Inflammatory macrophage (primary cell): ENCODE measurements at regions not wholly inside any gene's neighbourhood (a gene's known extent, or its start where the extent isn't known, plus 50 kb on each side); places are given as distances from the start of the nearest gene placed in this dataset.

Experiments used
- DNase-seq, 2 donors: peaks; one replicate each; pipeline ENCODE4 v3.0.0-alpha.2; 2020 to 2022

DNA sequence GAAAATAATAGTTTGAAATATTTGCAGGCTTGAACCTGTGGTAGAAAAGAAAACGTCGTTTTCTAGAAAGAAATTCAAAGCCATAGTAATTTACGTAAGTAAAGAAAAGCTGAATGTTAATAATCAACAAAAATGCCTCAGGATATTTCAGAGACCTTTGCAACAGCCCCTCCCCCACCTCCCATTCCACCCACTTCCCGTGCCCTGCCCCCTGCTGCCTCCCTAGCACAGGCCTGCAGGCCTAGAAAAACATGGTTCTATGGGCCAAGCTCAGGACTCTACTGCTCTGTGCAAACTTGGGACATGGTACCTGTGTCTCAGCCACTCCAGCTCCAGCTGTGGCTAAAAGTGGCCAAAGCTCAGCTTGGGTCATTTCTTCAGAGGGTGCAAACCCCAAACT lies 223.4 kb upstream of the RBMY1B start:
- DNase-seq = no peak

DNA sequence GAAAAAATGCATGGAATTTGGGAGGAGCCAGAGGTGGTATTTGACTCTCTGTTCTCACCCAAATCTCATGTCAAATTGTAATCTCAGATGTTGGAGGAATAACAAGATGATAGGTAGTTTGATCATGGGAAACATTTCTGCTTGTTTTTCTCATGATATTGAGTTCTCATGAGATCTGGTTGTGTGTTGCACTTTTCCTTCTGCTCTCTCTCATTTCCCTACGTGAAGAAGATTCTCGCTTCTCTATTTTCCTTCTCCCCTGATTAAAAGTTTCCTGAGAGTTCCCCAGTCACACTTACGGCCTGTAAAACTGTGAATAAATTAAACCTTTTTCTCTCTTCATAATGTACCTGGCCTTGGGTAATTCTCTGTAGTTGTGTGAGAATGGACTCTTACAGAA lies 222.2 kb upstream of the RBMY1B start:
- no peak for DNase-seq

DNA sequence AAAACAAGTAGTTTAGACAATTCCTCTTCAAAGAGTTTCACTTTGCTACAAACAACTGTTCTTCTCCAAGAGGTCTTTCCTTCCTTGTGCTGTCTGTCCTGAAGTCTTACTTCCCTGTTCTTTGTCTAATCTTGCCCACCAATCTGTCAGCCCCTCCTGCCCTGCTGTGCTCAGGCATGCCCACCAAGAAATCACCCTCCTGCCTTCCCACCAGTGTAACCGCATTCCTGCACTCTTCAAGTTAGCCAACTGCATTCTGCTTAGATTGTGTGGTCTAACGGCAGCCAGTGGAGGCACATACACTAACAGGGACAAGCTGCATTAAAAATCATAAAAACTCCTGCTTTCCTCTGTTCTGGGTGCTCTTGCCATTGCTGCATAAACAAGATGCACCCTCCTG lies 215.9 kb upstream of the RBMY1B start:
- DNase-seq = no peak

DNA sequence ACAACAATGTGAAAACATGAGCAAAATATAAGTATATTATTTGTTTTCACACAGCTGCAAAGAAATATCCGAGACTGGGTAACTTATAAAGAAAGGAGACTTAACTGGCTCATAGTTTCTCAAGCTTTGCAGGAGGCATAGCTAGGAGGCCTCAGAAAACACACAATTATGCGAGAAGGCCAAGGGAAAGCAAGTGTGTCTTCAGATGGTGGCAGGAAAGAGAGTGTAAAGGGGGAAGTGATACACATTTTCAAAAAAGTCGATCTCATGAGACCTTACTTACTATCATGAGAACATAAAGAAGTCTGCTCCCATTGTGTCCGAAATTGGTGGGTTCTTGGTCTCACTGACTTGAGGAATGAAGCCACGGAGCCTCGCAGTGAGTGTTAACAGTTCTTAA lies 208.9 kb upstream of the RBMY1B start:
- no peak for DNase-seq

DNA sequence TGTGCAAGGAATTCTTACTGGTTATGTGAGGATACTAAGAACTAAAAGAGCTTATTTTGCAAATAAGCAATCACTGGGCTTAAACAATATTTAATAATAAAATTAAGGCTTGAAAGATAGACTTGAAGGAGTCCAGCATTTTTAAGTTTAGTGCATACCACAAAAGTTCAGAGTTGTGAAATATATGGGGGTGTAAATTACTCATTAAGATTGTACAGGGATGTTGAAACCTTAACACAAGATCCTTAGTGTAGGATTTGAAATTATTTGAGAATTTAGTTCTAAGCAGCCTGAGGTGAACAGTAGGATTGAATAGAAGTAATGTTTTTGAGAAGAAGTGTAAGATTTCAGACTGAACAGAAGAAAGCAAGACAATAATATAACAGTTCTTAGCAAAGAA lies 195.8 kb upstream of the RBMY1B start:
- DNase-seq = peak; percentile 18 to 26
